ENCODE measurements at regions not wholly inside any gene's neighbourhood (a gene's known extent, or its start where the extent isn't known, plus 50 kb on each side); places are given as distances from the start of the nearest gene placed in this dataset.

DNA sequence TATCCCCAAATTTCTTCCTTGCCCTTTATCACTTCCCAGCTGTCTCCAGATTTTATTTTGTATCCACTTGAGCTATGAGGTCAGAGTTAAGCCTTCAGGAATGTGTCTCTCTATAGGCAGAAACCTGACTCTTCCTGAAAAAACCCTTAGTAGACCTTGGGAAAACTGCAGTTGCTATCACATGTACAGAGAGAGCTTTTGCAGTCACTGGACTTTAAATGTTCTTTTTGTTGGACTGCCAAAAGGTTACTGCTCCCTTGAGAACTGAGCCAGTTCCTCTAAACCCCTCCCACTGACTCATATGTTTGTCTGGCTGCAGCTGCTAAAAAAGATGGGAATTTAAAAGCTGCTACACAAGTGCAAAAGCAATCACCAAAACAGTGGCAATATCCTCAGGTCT is 169.1 kb upstream of the CCDC54 start:
- TF ChIP-seq, protein P1, sequence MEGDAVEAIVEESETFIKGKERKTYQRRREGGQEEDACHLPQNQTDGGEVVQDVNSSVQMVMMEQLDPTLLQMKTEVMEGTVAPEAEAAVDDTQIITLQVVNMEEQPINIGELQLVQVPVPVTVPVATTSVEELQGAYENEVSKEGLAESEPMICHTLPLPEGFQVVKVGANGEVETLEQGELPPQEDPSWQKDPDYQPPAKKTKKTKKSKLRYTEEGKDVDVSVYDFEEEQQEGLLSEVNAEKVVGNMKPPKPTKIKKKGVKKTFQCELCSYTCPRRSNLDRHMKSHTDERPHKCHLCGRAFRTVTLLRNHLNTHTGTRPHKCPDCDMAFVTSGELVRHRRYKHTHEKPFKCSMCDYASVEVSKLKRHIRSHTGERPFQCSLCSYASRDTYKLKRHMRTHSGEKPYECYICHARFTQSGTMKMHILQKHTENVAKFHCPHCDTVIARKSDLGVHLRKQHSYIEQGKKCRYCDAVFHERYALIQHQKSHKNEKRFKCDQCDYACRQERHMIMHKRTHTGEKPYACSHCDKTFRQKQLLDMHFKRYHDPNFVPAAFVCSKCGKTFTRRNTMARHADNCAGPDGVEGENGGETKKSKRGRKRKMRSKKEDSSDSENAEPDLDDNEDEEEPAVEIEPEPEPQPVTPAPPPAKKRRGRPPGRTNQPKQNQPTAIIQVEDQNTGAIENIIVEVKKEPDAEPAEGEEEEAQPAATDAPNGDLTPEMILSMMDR (conservative IDR thresholded peaks at IDR 0.05 in 1 of 2, IDR thresholded peaks at IDR 0.05 in 1 of 2; ENCODE audit: extremely low read depth in 1 of 2, insufficient read depth in 1 of 2, low read depth in 1 of 2, low read length in 2 of 2) = no peak
- no peak for TF ChIP-seq EZH2 (IDR thresholded peaks at IDR 0.05; ENCODE audit: borderline replicate concordance, low read length)

All from mammary epithelial cell (primary cell).